Spleen (tissue), 7 donors: ENCODE measurements at regions not wholly inside any gene's neighbourhood (a gene's known extent, or its start where the extent isn't known, plus 50 kb on each side); places are given as distances from the start of the nearest gene placed in this dataset.

Source experiments
- CTCF ChIP-seq, 11 experiments: fragments of 200-600 bp in 7 of 11; fragments of 450-650 bp in 4 of 11; sonication (generic) in 4 of 11; IDR thresholded peaks in 8 of 11; conservative IDR thresholded peaks in 3 of 11; 1 replicate in 7 of 11; 2 replicates in 4 of 11; pipeline versions ENCODE4 v1.4.0 to v1.8.0; 2016 to 2021; ENCODE audit warnings: antibody characterized with exemption in 11 of 11, inconsistent platforms in 4 of 11, mild to moderate bottlenecking in 1 of 11
- POLR2A ChIP-seq, 3 donors: fragments of 450-650 bp; IDR thresholded peaks; one replicate each; pipeline ENCODE4 v1.5.1; 2017; ENCODE audit warnings: antibody characterized with exemption in 3 of 3, mild to moderate bottlenecking in 1 of 3
- donor health status: DM: no; HTN: no; CAD: no; lungs with moderate emphysema.
- donor health status: DM: no; HTN: no; CAD: no.
- donor health status: DM: no; HTN: no; CAD: no.

DNA sequence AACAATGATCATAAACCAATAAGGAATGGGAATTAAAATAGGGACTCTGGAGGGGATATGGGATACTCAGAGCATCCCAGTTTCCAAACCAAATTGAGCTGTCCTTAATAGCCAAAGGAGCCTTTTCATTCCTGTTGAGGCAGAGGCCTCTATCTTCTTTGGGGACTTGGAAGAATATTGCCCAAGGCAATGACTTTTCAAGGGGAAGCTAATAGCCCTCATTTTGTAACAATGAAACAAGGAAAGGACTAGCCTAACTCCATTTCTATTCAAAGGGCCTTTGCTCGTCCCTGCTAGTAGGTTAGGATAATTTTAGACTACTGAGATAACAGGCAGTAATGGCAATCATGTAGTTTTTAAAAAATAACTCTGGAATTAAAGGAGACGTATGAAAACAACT lies 789.8 kb upstream of the SLITRK5 start:
- TF ChIP-seq POLR2A (IDR thresholded peaks at IDR 0.05), result no peak
- TF ChIP-seq CTCF (IDR thresholded peaks at IDR 0.05 in 8 of 11, conservative IDR thresholded peaks at IDR 0.05 in 3 of 11), result no peak
